A549 (cell line): ENCODE measurements at regions not wholly inside any gene's neighbourhood (a gene's known extent, or its start where the extent isn't known, plus 50 kb on each side); places are given as distances from the start of the nearest gene placed in this dataset.

Experiments used
- CBX2 ChIP-seq: fragments of 200-600 bp; sonication (generic); IDR thresholded peaks from 2 replicates; pipeline ENCODE4 v1.6.1; 2016; ENCODE audit warnings: low read depth, mild to moderate bottlenecking, borderline replicate concordance
- CTCF ChIP-seq: fragments of >200 bp; sonication (Bioruptor Twin); formaldehyde crosslinking; IDR thresholded peaks from 3 replicates; pipeline ENCODE4 v1.5.1; 2016
- EHMT2 ChIP-seq: fragments of 200-600 bp; sonication (generic); IDR thresholded peaks from 2 replicates; pipeline ENCODE4 v1.6.1; 2016; ENCODE audit warnings: antibody characterized with exemption, low read depth, mild to moderate bottlenecking, moderate library complexity
- EP300 ChIP-seq, 2 experiments: fragments of >200 bp; sonication (Bioruptor Twin); formaldehyde crosslinking; IDR thresholded peaks; 2 replicates in 1 of 2; 3 replicates in 1 of 2; pipeline ENCODE4 v1.6.1; 2016 to 2017
- FOSL2 ChIP-seq, 2 experiments: fragments of 450-650 bp in 1 of 2; fragments of >200 bp in 1 of 2; sonication (Bioruptor Twin) in 1 of 2; formaldehyde crosslinking; IDR thresholded peaks; 2 replicates each; pipeline versions ENCODE4 v1.5.0 to v1.6.1; 2016 to 2020; ENCODE audit warnings: mild to moderate bottlenecking in 1 of 2, moderate library complexity in 1 of 2
- JUN ChIP-seq, 2 experiments: fragments of >200 bp; sonication (Bioruptor Twin); formaldehyde crosslinking; IDR thresholded peaks; 2 replicates in 1 of 2; 3 replicates in 1 of 2; pipeline ENCODE4 v1.6.1; 2016 to 2017
- MAX ChIP-seq: IDR thresholded peaks from 2 replicates; pipeline ENCODE4 v1.6.1; 2012
- MAZ ChIP-seq: fragments of 150-350 bp; IDR thresholded peaks from 2 replicates; pipeline ENCODE4 v1.6.1; 2014; ENCODE audit warnings: antibody characterized with exemption, low read depth, low read length, borderline replicate concordance
- POLR2AphosphoS2 ChIP-seq: conservative IDR thresholded peaks from 2 replicates; pipeline ENCODE4 v1.6.1; 2012; ENCODE audit warnings: low read length, improper control_type of control experiment, inconsistent platforms
- RAD21 ChIP-seq, 2 experiments: fragments of >200 bp in 1 of 2; sonication (Bioruptor Twin) in 1 of 2; formaldehyde crosslinking in 1 of 2; IDR thresholded peaks in 1 of 2; conservative IDR thresholded peaks in 1 of 2; 2 replicates in 1 of 2; 3 replicates in 1 of 2; pipeline ENCODE4 v1.6.1; 2012 to 2018; ENCODE audit warnings: inconsistent platforms in 1 of 2
- RARB ChIP-seq: fragments of 250-450 bp; sonication (Bioruptor Pico); IDR thresholded peaks from 2 replicates; pipeline ENCODE4 v1.8.0; 2021; ENCODE audit warnings: mild to moderate bottlenecking, moderate library complexity
- REST ChIP-seq: fragments of 200-600 bp; sonication (generic); IDR thresholded peaks from 2 replicates; pipeline ENCODE4 v1.6.1; 2016; ENCODE audit warnings: antibody characterized with exemption, mild to moderate bottlenecking, moderate library complexity
- SMC3 ChIP-seq: fragments of >200 bp; sonication (Bioruptor Twin); formaldehyde crosslinking; IDR thresholded peaks from 3 replicates; pipeline ENCODE4 v1.6.1; 2018; ENCODE audit warnings: inconsistent platforms

GRCh38 chr2:216914491-216914890 is 54.6 kb upstream of the TNP1 start:
- TF ChIP-seq MAZ, result no peak
- TF ChIP-seq SMC3, result no peak
- no peak for TF ChIP-seq CTCF
- TF ChIP-seq POLR2AphosphoS2, result no peak
- no peak for TF ChIP-seq EP300 (IDR thresholded peaks at IDR 0.05)
- no peak for TF ChIP-seq EHMT2
- no peak for TF ChIP-seq REST
- no peak for TF ChIP-seq RAD21 (conservative IDR thresholded peaks at IDR 0.05 in 1 of 2, IDR thresholded peaks at IDR 0.05 in 1 of 2)
- TF ChIP-seq RARB (CRISPR knock-in tag), result no peak
- no peak for TF ChIP-seq JUN (IDR thresholded peaks at IDR 0.05)
- no peak for TF ChIP-seq MAX
- TF ChIP-seq FOSL2 (IDR thresholded peaks at IDR 0.05), result no peak
- no peak for TF ChIP-seq FOSL2 (CRISPR knock-in tag; IDR thresholded peaks at IDR 0.05)
- TF ChIP-seq CBX2, result no peak
